ENCODE measurements at regions not wholly inside any gene's neighbourhood (a gene's known extent, or its start where the extent isn't known, plus 50 kb on each side); places are given as distances from the start of the nearest gene placed in this dataset.

GRCh38 chr4:137823007-137823406, 290.7 kb upstream of the PCDH18 start:
- no peaks in the 10 kb centered on the region; the same call in 1 of the 2 replicates for H3K9me1 ChIP-seq (ENCODE audit: insufficient read depth, low read length)
- no TSS peak for BruUV-seq (replicated peaks)
- H3K36me3 ChIP-seq (ENCODE audit: control insufficient read depth, insufficient read depth, low read length) = no peaks in the 10 kb centered on the region
- in situ Hi-C loops (cut with MboI; ENCODE audit: low sequenced_read_pairs) (loop anchor here (25.0 kb wide), 1 partner anchor 864 kb away; no protein-coding TSS in a partner anchor), intact Hi-C loops (cut with micrococcal nuclease) (loop anchor here (5.0 kb wide), 1 partner anchor 291 kb away; the partner anchor contains the start of gene PCDH18), dilution Hi-C loops (cut with HindIII; ENCODE audit: low sequenced_read_pairs, unreplicated experiment) (no loop called here)
- no peak overlapping the region for H2BK5ac ChIP-seq (ENCODE audit: low read depth, low read length, poor library complexity, severe bottlenecking)
- H3K4ac ChIP-seq (ENCODE audit: low read depth, low read length) = no peak overlapping the region
- no peak overlapping the region for H3K27ac ChIP-seq (ENCODE audit: insufficient read depth, low read length)
- no peak for DNase-seq
- ChIA-PET CTCF (interaction anchor here (0.6 kb wide), 1 partner anchor 12 kb away, joined by 4 read pairs; no protein-coding TSS in a partner anchor), POLR2A (ENCODE audit: unreplicated experiment) (no interaction called here)
- ATAC-seq (ENCODE audit: low read depth) = no peak
- no peak overlapping the region for H4K8ac ChIP-seq (ENCODE audit: low read depth in 2 of 2, low read length in 2 of 2)
- WGBS, 2 experiments (ENCODE audit: extremely low coverage in 2 of 2, insufficient read length in 1 of 2) = no CpG with 5 or more reads among the region's 2 CpGs
- H3K4me1 ChIP-seq (ENCODE audit: control insufficient read depth, insufficient read depth, low read length) = no peaks in the 10 kb centered on the region
- no peak overlapping the region for H3K9ac ChIP-seq (ENCODE audit: low read depth, low read length)
- H2AK9ac ChIP-seq (replicated peaks; ENCODE audit: low read depth, low read length, poor library complexity) = no peak overlapping the region
- H4K5ac ChIP-seq (ENCODE audit: low read depth, low read length) = no peak overlapping the region
- no peak overlapping the region for H2BK20ac ChIP-seq (ENCODE audit: low read depth, low read length)
- no peak for TF ChIP-seq FOS (IDR thresholded peaks at IDR 0.05; ENCODE audit: low read depth, low read length)
- TF ChIP-seq MXI1 (IDR thresholded peaks at IDR 0.05; ENCODE audit: borderline replicate concordance, low read depth, low read length) = no peak
- no peak for TF ChIP-seq NFE2L2 (IDR thresholded peaks at IDR 0.05; ENCODE audit: low read depth, low read length)
- TF ChIP-seq SMC3 (IDR thresholded peaks at IDR 0.05; ENCODE audit: low read depth, low read length) = no peak
- TF ChIP-seq, protein P1, sequence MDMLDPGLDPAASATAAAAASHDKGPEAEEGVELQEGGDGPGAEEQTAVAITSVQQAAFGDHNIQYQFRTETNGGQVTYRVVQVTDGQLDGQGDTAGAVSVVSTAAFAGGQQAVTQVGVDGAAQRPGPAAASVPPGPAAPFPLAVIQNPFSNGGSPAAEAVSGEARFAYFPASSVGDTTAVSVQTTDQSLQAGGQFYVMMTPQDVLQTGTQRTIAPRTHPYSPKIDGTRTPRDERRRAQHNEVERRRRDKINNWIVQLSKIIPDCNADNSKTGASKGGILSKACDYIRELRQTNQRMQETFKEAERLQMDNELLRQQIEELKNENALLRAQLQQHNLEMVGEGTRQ (IDR thresholded peaks at IDR 0.05; ENCODE audit: low read depth, low read length) = no peak
- TF ChIP-seq, protein P2, sequence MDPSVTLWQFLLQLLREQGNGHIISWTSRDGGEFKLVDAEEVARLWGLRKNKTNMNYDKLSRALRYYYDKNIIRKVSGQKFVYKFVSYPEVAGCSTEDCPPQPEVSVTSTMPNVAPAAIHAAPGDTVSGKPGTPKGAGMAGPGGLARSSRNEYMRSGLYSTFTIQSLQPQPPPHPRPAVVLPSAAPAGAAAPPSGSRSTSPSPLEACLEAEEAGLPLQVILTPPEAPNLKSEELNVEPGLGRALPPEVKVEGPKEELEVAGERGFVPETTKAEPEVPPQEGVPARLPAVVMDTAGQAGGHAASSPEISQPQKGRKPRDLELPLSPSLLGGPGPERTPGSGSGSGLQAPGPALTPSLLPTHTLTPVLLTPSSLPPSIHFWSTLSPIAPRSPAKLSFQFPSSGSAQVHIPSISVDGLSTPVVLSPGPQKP (IDR thresholded peaks at IDR 0.05; ENCODE audit: borderline replicate concordance, low read depth, low read length) = no peak
- TF ChIP-seq MAZ (IDR thresholded peaks at IDR 0.05; ENCODE audit: borderline replicate concordance, low read depth, low read length) = no peak
- TF ChIP-seq MAFK (IDR thresholded peaks at IDR 0.05; ENCODE audit: low read depth, low read length) = no peak
- TF ChIP-seq CTCF (conservative IDR thresholded peaks at IDR 0.05; ENCODE audit: low read depth, low read length) = no peak
- no peak for TF ChIP-seq CHD1 (IDR thresholded peaks at IDR 0.05; ENCODE audit: low read depth, low read length)
- no peak for TF ChIP-seq RAD21 (IDR thresholded peaks at IDR 0.05; ENCODE audit: low read length)
- TF ChIP-seq CEBPB (IDR thresholded peaks at IDR 0.05; ENCODE audit: low read depth, low read length) = no peak
- TF ChIP-seq RFX5 (IDR thresholded peaks at IDR 0.05; ENCODE audit: low read depth, low read length) = no peak
- TF ChIP-seq POLR2A (IDR thresholded peaks at IDR 0.05; ENCODE audit: low read depth, low read length) = no peak
- no peak for TF ChIP-seq RCOR1 (IDR thresholded peaks at IDR 0.05; ENCODE audit: insufficient replicate concordance, low read length)
- no peak for TF ChIP-seq BHLHE40 (IDR thresholded peaks at IDR 0.05; ENCODE audit: low read depth, low read length)
- no peak overlapping the region for H2AK5ac ChIP-seq (ENCODE audit: low read depth, low read length)
- H3K4me2 ChIP-seq (ENCODE audit: low read depth, low read length) = no peak overlapping the region
- H3K23ac ChIP-seq (ENCODE audit: low read depth, low read length) = no peak overlapping the region
- no peak overlapping the region for H3K14ac ChIP-seq (replicated peaks; ENCODE audit: low read depth, low read length)
- no peak overlapping the region for H4K91ac ChIP-seq (ENCODE audit: insufficient read depth, low read depth, low read length)
- H2BK120ac ChIP-seq (ENCODE audit: low read depth, low read length) = no peak overlapping the region
- H3K27me3 ChIP-seq (ENCODE audit: control insufficient read depth, insufficient read depth, low read length) = no peaks in the 10 kb centered on the region
- H4K20me1 ChIP-seq (ENCODE audit: insufficient read depth, low read length) = no peaks in the 10 kb centered on the region
- H3K4me3 ChIP-seq (ENCODE audit: insufficient read depth, low read depth, low read length) = no peak overlapping the region
- H3K18ac ChIP-seq (ENCODE audit: low read depth, low read length) = no peak overlapping the region
- no peak overlapping the region for H2AFZ ChIP-seq (replicated peaks; ENCODE audit: low read length, poor library complexity)
- H2BK15ac ChIP-seq (ENCODE audit: low read depth, low read length) = no peak overlapping the region
- H3K79me1 ChIP-seq (ENCODE audit: low read depth in 1 of 2, low read length in 2 of 2) = no peaks in the 10 kb centered on the region
- H3K9me3 ChIP-seq (ENCODE audit: control insufficient read depth, insufficient read depth, low read length) = no peaks in the 10 kb centered on the region
- no peak overlapping the region for H3K56ac ChIP-seq (ENCODE audit: extremely low read depth, insufficient read depth, low read length)

Data from IMR-90 (cell line).